ENCODE measurements at regions not wholly inside any gene's neighbourhood (a gene's known extent, or its start where the extent isn't known, plus 50 kb on each side); places are given as distances from the start of the nearest gene placed in this dataset.

GRCh38 chr10:29691564-29692072, 56.8 kb upstream of the SVIL start (continued):
- TF ChIP-seq ZNF362 (tag by site-specific recombination; IDR thresholded peaks at IDR 0.05), result no peak
- 0 out of 2 replicates have a peak, but pooled peaks have one; percentile 15 for TF ChIP-seq KLF9 (tag by site-specific recombination; IDR thresholded peaks at IDR 0.05; ENCODE audit: low read depth)
- 0 out of 2 replicates have a peak, but pooled peaks have one; percentile 28 for TF ChIP-seq SP3 (tag by site-specific recombination; IDR thresholded peaks at IDR 0.05)
- TF ChIP-seq ZNF658 (tag by site-specific recombination; IDR thresholded peaks at IDR 0.05), result no peak
- no peak for TF ChIP-seq ZNF148 (tag by site-specific recombination; IDR thresholded peaks at IDR 0.05; ENCODE audit: borderline replicate concordance)
- no peak for TF ChIP-seq ZNF433 (tag by site-specific recombination; IDR thresholded peaks at IDR 0.05; ENCODE audit: low read depth)
- TF ChIP-seq, protein P1, sequence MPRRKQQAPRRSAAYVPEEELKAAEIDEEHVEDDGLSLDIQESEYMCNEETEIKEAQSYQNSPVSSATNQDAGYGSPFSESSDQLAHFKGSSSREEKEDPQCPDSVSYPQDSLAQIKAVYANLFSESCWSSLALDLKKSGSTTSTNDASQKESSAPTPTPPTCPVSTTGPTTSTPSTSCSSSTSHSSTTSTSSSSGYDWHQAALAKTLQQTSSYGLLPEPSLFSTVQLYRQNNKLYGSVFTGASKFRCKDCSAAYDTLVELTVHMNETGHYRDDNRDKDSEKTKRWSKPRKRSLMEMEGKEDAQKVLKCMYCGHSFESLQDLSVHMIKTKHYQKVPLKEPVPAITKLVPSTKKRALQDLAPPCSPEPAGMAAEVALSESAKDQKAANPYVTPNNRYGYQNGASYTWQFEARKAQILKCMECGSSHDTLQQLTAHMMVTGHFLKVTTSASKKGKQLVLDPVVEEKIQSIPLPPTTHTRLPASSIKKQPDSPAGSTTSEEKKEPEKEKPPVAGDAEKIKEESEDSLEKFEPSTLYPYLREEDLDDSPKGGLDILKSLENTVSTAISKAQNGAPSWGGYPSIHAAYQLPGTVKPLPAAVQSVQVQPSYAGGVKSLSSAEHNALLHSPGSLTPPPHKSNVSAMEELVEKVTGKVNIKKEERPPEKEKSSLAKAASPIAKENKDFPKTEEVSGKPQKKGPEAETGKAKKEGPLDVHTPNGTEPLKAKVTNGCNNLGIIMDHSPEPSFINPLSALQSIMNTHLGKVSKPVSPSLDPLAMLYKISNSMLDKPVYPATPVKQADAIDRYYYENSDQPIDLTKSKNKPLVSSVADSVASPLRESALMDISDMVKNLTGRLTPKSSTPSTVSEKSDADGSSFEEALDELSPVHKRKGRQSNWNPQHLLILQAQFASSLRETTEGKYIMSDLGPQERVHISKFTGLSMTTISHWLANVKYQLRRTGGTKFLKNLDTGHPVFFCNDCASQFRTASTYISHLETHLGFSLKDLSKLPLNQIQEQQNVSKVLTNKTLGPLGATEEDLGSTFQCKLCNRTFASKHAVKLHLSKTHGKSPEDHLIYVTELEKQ (tag by site-specific recombination; IDR thresholded peaks at IDR 0.05; ENCODE audit: borderline replicate concordance), result peak; percentile 73; the same call in 1 of the 2 replicates
- no peak for TF ChIP-seq ZNF175 (tag by site-specific recombination; IDR thresholded peaks at IDR 0.05)
- TF ChIP-seq GLIS1 (tag by site-specific recombination; IDR thresholded peaks at IDR 0.05), result peak; percentile 75
- peak; percentile 12; the same call in 1 of the 2 replicates for TF ChIP-seq ZSCAN23 (tag by site-specific recombination; IDR thresholded peaks at IDR 0.05)
- no peak for TF ChIP-seq HOXC10 (CRISPR knock-in tag; IDR thresholded peaks at IDR 0.05)
- TF ChIP-seq ZNF544 (tag by site-specific recombination; IDR thresholded peaks at IDR 0.05), result no peak
- no peak for TF ChIP-seq ZNF121 (tag by site-specific recombination; IDR thresholded peaks at IDR 0.05)
- TF ChIP-seq ZNF48 (tag by site-specific recombination; IDR thresholded peaks at IDR 0.05), result no peak
- TF ChIP-seq ZNF26 (tag by site-specific recombination; IDR thresholded peaks at IDR 0.05), result no peak
- no peak for TF ChIP-seq ZSCAN5A (tag by site-specific recombination; IDR thresholded peaks at IDR 0.05)
- no peak for TF ChIP-seq ZNF792 (tag by site-specific recombination; IDR thresholded peaks at IDR 0.05)
- no peak for TF ChIP-seq ZIC2 (tag by site-specific recombination; IDR thresholded peaks at IDR 0.05)
- peak; percentile 87 for TF ChIP-seq ZEB2 (tag by site-specific recombination; IDR thresholded peaks at IDR 0.05)
- no peak for TF ChIP-seq ZSCAN18 (tag by site-specific recombination; IDR thresholded peaks at IDR 0.05)
- TF ChIP-seq ZNF248 (tag by site-specific recombination; IDR thresholded peaks at IDR 0.05), result no peak
- no peak for TF ChIP-seq ZNF514 (tag by site-specific recombination; IDR thresholded peaks at IDR 0.05)
- no peak for TF ChIP-seq SP2 (tag by site-specific recombination; IDR thresholded peaks at IDR 0.05)
- TF ChIP-seq, protein P2, sequence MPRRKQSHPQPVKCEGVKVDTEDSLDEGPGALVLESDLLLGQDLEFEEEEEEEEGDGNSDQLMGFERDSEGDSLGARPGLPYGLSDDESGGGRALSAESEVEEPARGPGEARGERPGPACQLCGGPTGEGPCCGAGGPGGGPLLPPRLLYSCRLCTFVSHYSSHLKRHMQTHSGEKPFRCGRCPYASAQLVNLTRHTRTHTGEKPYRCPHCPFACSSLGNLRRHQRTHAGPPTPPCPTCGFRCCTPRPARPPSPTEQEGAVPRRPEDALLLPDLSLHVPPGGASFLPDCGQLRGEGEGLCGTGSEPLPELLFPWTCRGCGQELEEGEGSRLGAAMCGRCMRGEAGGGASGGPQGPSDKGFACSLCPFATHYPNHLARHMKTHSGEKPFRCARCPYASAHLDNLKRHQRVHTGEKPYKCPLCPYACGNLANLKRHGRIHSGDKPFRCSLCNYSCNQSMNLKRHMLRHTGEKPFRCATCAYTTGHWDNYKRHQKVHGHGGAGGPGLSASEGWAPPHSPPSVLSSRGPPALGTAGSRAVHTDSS (tag by site-specific recombination; IDR thresholded peaks at IDR 0.05), result no peak
- no peak for TF ChIP-seq ZNF549 (tag by site-specific recombination; IDR thresholded peaks at IDR 0.05)
